Stimulated activated CD4-positive, alpha-beta T cell treated with anti-CD3 and anti-CD28 coated beads, Interleukin-15, amount 100 ng/mL, for 48 hours (primary cell): ENCODE measurements at regions not wholly inside any gene's neighbourhood (a gene's known extent, or its start where the extent isn't known, plus 50 kb on each side); places are given as distances from the start of the nearest gene placed in this dataset.

Experiments
- DNase-seq, 2 donors: peaks; one replicate each; pipeline ENCODE4 v3.0.0-alpha.2; 2020; ENCODE audit warnings: low read depth in 2 of 2

DNA sequence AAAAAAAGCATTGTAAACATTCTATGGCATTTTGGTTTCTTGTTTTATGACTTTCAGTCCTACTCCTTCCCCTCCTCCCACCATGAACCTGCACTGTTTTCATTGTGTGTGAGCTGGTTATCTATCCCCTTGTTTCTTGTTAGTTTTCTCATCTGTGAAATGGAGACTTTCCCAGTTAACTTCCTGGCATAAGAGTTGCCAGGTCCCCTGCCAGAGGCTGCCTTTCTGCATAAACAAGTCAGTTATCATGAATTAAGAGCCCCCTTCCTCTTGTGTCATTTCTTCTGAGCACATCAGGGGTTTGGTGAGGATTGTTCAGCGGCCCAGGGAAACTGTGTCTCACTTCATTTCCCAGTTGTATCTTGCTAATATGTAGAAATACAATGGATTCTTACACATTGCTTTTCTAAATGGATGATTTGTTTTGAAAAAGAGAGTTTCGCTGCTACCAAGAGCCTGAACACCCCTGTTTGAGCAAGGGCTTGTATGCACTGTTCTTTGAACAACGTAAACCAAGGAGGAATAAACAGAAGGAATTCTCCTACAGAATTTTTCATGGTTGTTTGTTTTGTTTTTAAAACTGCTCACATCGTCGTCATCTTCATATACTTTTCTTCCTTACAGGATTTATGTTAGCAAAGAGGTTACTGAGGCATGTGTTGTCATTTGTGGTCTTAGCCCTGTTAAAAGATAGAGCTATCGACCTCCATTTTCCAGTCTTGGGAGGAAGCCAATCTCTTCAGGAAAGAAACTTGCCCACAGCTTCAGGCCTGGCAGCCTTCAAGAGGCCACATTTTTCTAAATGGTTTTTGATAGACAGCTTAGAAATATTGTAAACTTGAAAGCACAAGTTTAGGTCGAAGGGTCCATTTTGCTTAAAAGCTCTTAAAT is 144.6 kb upstream of the IL12A start:
- DNase-seq, result no peak

DNA sequence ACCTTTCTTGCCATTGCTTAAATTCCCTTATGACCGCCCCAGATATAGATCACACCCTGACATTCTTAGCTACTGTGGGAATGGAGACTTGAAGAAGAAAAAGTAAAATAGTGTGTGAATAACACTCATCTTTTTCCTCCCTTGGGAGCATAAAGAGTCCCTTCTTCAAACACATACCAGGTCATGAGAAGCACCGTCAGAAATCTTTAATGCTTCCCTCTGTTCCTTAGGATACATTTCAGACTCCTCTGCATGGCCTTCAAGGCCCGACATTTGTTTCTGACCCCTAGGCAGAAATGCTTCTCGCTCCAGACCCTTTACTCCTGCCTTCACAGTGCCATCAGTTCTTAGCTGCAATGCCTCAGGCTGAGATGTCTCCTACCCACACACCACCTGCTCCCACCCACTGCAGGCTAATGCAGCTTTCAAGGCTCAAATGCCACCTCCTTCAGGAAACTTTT is 143.8 kb upstream of the IL12A start:
- DNase-seq, result no peak

DNA sequence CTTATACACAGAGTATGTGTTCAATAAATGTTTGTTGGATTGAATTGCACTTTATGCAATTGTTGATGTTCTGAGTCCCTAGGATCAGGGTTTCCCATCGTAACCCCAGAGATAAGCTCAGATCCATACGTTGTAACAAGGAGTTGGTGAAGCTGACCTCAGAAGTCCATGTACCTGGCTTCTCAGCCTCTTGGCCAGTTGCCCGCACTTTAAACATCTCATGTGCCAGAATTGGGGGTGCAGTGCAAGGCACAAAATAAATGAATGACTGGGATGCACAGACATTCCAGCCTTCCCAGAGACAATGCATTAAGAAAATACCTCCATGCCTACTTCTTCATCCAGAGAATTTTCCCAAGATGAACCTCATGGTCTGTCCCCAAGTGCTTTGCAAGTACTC is 142.9 kb upstream of the IL12A start:
- DNase-seq, result no peak

DNA sequence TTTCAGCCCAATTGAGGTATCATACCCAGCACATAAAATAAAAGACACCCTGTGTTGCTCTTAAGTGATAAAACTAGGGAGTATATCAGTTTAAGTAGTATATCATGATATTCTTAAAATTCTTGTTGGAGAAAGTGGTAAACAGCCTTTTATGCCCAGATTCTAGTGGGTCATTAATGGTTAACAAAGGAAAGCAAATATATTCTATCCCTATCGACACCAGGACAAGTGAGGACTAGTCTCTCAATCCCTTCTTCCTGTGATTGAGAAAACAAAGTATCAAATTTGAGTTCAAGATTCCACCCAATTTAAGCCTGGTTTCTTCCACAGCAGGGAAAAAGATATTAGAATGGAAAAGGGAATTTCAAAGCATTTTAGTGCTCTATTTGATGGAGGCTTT is 142.4 kb upstream of the IL12A start:
- no peak for DNase-seq

DNA sequence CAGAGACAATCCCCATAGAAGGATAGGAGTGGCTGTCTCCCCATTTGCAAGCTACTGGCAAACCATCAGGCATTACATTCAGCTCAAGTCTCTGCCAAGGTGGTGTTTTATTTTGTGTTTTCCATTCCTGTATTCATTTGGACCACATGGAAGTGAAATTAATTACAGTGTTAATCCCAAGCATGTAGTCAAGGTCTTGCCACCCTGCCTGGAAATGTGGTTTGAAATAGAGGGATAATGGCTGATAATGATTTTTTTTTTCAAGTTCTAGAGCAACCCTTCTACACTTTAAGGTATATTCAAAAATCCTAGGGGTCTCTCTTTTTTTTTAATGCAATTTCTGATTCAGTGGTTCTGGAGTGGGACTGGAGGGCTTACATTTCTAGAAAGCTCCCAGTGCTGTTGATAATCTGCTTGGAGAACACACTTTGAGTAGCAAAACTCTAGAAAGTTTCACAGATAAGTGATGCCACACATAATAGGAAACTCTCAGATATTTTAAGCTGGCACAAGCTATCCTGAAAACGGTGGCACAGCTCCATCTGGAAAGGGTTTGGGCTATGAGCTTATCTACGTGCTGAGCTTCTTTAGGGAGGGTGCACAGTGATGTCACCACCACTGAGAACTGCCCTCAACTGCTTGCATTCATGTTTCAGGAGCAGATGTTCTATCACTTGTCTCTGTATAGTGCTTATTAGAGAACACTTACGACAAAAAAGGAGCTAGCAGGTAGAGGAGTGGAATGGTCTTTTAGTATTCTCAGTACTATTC is 140.1 kb upstream of the IL12A start:
- DNase-seq, result no peak

DNA sequence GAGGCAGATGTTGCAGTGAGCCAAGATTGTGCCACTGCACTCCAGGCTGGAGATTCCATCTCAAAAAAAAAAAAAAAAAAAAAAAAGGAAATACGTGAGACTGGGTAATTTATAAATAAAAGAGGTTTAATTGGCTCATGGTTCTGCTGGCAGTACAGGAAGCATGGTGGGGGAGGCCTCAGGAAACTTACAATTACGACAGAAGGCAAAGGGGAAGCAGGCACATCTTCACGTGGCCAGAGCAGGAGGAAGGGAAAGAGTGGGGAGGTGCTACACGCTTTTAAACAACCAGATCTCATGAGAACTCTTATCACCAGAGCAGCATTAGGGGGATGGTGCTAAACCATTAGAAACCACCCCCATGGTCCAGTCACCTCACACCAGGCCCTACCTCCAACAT is 138.2 kb upstream of the IL12A start:
- no peak for DNase-seq

DNA sequence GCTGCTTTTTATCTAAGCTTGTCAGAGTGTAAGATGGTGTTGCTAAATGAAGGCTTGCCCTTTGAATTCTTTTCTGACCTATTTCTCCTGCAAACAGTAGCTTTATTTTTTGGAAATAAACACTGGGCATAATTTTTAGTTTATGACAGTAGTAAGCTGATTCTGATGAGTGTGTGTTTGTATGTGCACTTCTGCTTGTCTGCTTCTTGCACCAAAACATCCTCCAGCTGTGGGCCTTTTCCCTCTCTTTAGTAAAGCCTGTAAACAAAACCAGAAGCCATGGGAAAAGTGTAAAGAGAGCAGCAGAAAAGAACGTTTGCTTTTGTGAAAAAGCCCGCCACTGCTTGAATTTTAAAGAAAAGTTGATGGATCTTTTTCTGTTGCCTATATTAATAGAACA is 136.4 kb upstream of the IL12A start:
- no peak for DNase-seq

DNA sequence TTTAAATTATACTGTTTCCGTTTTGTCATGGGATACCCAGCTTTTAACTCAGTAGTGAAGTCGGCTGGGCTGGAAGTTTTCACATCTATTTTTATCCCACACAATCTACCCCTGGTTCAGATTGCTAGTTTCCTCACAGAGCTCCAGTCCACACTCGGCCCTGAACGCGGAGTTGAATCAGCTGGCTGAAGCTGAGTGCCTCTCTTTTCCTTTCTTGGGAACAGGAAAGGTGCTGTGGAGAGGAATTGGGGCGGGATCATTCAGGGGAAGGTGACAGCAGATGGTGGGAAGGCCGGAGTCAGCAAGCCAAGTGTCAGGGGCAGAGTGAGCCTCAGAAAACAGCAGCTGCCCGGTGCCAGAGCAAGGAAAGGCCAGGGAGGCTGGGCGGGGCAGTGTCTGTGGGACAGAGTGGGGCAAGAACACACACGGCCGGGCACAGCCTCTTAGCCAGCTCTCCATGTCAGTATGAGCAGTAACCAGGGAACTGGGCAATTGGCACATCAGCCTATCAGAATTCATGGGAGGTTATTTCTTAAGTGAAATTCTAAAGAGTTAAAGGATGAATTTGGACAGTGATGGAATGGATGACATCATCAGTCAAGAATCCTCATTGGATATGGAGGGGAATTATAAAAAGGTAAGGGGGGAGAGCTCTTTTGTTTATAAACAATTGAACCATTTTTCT is 135.7 kb upstream of the IL12A start:
- no peak for DNase-seq

DNA sequence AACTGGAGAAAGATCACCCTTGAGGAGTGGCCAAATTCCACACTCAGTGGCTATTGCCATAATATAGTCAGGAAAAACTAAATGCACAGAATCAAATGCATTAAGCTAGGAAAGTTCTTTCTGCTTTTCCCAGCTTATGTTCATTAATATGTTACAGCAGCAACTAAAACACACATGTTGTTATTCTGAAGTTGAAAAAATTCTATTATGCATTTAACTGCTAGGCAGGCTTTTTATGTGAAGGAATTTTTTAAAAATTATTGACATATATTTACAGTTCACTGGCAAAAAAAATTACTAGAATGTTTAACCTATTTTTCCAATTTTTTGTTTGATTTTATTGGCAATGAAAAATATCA is 135.2 kb upstream of the IL12A start:
- DNase-seq, result no peak

DNA sequence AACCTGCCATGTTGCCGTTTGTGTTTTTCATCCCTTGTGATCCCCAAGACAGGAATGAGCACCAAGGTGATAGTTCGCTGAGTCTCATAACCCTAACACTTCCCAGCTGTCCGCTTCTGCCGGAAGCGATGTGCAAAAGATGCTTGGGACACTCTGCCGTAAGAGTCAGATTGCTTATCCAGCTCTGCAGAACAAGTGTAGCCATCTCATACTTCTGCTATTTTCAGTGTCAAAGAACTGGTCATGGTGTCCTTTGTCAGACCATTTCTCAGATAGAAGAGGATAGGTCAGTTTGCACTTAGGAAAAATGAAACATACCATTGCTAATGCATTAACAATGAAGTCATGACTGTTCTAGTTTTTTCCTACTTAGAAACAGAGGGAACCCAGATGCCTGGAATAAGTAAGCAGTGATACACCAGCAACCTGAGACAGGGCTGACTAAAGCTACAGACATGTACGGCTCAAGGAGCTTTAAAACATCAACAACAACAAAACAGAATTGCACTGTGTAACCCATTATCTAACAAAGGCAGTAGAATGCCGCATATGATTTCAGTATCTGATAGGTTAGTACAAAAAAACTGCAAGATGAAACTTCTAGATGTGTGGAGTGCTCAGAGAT is 134.0 kb upstream of the IL12A start:
- no peak for DNase-seq

DNA sequence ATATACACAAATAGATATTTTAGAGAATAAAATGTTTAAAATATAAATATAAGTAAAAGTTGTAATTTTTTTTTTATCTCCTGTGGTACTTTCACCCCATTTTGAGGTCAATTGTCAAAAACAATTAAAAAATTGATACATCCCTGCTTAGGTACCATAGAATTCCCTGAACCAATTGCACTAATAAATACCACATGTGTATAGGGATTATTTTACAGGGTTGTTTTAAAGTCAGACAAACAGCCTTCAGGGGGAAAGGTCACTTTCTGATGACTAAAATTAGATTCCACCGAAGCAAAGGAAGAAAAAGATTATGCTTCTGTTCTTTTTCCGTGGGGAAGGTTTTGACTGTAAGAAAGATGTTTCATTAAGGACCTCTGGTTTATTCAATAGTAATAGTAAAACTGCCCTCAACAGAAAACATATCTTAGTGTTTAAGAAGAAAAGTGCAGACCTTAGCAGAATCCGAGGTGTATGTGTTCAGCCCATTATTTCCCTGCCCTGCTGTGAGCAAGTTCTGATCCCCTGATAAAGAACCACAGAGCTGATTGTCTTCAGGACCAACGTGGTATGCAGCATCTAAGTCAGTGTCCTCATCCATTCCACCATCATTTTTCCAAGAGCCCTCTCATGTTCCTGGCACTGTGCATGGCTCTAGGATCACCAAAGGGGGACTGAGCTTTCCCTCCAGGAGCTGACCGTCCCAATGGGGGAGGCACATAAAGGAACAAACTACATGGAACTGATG is 132.9 kb upstream of the IL12A start:
- no peak for DNase-seq

DNA sequence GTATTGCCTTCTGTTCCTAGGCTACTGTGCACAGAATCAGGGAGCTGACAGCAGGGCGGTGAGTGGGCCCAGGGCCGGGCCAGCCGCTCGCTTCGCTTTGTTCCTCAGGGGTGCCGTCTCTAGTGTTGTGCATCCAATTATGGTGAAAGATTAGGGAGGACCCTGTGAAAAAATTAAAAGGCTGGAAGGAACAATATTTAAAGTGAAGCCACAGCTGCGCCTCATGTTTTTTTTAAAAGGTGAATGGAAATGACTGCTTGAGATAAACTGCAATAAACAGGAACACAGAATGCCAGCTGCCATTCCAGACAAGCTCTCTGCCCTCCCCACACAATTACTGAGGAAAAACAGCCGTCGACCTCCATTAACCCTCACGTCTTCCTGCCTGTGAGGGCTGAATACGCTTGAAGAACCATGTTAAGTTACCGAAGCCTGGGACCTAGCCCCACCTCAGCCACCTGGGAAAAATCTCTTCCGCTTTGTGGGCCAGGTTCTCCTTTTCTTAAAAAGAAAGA is 132.0 kb upstream of the IL12A start:
- no peak for DNase-seq

DNA sequence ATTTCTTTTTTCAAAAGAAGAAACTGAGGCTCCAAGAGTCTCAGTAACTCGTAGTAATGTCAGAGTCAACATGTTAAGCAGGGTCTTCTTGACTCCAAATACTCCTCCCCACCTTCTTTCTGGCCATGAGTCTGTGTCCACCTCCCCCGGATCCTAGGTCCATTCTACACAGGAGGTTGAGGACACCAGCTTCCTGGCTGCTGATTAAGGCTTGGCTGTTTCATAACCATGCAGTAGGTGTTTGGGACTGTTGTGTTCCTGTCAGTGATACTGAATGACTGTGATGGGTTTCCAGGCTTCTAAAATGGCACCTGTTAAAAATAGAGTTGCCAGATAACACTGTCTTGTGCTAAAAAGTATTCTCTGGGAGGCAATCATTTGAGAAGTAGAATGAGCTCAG is 130.8 kb upstream of the IL12A start:
- DNase-seq, result no peak

DNA sequence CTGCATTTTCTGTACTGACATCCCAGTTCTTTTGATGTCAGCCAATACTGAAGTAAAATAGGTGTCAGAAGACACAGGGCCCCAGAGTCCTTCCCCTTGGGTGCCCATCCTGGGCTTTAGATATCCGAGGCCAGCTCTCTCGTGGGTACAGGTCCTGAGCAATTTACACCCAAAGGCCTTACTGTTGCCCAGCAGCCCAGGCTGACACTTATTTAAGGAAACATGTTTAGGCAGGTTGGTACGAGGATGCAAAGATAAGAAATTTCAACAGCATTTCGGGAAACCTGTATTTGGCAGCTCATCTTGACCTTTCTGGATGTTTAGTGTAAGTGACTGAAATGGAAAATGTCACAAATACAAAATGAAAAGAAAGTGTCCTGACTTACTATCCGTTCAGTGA is 130.0 kb upstream of the IL12A start:
- no peak for DNase-seq

DNA sequence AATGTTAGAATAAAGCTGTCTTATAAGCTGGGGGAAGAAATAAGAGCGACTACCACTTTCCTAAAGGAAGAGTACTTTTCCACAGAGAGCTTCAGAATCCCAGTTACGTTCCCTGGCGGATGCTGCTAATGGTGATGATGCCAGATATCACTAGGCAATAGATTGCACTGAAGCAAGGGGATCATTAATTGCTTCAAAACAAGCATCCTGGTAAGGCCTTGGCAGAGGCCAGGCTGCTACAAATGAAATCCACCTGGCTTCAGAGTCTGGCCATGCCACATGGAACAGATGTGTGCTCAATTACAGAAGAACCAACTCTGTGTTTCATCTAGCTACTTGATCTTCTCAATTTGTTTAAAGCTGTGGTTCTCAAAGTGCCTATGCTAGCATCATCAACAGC is 129.2 kb upstream of the IL12A start:
- DNase-seq, result no peak

DNA sequence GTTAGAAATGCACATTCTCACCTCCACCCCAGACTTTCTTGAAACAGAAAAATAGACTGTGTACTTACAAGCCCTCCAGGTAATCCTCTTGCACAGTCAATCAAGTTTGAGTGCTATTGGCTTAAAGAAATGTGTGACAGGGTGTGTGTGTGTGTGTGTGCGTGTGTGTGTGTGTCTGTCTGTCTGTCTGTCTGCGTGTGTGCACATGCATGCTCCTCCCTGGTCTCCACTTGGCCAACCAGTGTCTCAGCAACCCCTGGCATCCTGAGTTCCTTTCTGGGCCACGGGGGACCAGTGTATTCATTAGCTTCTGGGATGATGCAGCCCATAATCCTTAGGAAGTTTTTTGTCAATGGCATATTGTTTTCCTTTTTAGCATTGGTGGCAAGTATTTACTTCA is 128.8 kb upstream of the IL12A start:
- DNase-seq, result no peak

DNA sequence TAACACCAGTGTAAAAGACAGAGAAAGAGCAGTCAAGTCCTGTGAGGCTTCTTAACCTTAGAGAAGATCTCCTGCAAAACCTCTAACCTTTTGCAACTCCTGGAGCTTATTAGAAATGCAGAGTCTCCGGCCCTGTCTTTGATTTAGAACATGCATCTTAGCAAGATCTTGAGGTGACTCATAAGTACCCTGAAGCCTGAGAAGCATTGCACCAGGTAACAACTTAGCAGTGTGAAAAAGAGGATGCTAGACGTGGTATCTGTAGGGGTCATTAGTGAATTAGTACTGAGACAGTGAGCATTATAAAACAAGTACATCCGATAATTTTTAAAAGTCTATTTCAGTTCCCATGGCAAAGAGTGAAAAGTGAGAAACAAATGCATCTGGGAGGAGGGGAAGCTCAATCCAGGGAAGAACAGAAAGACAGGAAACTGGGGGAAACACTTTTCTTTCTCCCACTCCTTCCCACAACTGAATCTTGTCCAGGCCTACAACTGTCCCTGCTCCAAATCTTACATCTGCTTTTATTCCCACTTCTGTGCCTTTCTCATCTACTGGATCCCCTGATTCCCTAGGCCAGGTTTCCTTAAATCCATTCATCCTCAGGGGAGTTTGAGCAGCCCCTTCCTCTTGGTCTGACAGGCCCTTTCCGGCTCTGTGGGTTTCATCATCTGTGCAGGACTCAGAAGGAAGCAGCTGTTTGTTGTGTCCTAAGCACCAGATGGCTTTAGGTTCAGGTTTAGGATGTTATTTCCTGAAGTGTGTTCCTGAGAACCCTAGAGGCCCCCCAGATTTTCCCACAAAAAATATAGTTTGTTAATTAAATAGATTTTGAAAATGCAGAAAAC is 128.1 kb upstream of the IL12A start:
- no peak for DNase-seq

DNA sequence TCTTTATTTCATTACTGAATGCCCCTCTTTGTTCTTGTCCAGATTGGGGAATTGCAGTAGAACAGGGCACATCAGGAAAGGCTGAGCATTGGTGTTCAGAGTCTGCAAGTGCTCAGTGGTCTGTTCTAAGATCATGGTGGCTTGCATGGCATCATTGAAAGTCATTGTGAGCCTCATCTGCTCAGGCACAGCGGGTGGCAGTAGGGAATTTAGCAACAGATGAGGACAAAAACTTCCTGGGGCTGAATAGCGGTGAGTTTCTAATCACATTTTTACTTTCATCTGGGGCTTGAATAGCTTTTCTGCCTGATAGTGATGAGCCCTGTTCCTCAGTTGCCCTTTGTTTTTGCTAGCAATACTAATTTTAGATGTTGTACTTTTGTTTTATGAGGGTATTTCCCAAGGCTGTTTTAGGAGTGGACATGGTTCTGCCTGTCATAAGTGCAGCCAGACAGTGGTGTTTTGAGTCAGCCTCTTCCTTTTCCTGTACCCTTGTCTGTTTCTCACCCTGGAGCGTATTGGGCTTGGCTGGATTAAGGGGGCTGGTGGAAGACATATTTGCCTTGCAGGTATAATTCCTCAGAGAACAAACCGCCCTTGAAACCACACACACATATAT is 127.2 kb upstream of the IL12A start:
- DNase-seq, result no peak

DNA sequence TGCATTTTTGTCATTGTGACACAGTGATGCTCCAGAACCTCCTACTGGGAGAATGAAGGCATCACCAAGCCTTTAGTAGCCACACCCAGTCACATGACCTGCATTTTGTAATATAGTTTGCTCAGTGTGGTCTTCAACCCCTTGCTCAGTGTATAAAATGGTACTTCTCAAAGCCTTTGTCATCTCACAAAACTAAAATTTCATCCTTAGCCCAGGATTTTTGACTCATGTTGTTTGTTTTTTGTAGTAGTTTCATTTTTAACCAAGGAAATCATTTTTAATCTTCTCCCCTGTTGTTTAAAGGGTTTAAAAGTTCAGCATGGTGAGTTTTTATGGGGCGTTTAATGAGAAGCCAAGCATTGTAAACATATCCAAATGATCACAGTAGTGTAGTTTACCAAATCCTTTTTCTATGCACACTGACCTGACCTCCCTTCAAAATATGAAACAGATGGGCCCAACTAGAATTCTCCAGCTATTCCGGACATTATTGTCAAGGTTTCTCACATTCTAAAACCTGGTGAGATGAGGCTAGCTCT is 123.5 kb upstream of the IL12A start:
- no peak for DNase-seq
